SKM-1 (cell line): ENCODE measurements at regions not wholly inside any gene's neighbourhood (a gene's known extent, or its start where the extent isn't known, plus 50 kb on each side); places are given as distances from the start of the nearest gene placed in this dataset.
A peak's percentile ranks its signal among the peaks of the same experiment; 100 is the strongest.
"Not testable (repeated sequence)": the region's sequence is repeated elsewhere in the genome, so short reads cannot be mapped to it uniquely, and the experiment has no call there.

ENCODE experiments used
- DNase-seq: peaks from one replicate; lab custom pipeline; 2025; ENCODE audit not compliant: unreplicated experiment; lab: John Stamatoyannopoulos, UW

DNA sequence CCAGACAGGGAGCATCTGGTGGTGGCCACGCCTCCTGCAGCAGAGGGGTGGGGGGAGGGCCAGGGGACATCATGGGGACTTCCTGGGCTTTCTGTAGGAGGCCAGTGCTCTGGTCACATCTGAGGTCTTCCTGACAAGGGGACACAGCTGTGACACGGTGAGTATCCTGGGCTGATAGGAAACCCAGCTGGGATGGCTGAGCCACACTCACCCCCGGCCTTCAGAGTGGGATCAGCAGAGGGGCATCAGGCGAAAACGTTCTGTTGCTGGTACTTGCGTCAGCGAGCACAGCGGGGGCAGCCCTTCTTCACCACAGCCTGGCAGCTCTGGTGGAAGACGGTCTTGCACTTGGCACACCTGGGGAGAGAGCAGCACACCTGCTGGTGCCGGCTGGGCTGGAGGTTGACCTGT, 122.9 kb upstream of the SMURF2 start:
- DNase-seq = no peak

DNA sequence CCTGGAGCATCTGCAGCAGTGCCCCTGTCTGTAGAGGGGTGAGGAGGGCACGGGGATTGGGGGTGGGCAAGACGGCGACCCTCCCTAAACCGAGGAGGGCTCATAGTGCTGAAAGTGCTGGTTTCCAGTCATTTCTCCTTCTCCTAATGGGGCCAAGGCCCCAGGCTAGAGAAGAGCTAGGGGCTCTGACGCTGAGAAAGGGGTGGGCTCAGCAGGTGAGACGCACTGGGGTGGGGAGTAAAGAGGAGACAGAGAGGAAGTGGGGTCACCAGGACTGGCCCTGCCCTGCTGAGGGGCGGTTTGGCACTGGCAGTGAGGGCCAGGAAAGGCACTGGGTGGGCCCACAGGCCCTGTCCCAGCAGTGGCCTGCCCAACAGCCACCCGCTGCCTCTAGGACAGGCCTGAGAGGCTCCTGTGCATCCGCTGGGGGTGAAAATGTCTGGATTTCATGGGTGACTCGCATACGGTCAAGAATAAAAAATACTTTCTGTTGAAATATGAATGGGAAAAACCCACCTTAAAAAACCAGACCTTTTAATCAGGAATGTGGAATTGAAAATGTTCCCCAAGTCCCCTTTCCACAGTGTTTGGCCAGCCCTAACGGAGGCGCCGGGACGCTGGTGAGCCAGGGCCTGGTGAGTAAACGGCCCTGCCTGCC, 122.4 kb upstream of the SMURF2 start:
- no peak for DNase-seq

DNA sequence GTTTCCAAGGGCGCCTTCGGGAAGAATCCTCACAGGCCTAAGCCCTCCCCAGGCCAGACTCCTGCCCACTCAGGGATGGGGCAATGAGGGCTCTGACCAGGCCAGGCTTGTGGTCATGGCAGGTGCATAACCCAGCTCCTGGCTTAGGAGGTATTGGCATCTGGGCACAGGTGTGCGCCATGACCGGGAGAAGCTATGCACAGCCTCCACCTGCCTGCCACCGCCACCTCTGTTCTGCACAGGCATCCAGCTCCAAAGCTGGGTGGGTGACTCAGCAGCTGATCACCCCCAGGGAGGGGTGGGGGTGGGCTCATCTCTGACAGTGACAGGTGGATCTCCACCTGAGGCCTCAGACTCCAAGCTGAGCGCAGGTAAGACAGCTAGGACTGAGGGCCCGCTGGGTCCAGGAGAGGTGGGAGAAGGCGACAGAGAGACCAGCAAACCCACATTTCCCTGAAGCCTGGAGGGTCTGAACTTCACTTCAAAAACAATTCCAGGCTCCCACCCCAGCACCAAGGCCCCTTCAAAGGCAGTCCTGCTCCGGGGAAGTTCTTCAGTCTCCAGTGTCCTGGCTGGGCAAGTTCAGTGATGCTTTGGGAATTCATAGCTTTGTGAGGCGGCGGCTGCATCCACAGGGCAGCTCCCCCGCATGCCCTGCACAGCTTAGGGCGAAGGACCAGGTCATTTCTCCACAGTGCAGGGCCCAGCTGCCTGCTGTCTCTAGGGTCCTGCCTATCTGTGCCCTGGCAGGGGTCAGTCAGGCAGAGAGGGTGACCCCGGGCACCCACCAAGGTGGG, 121.6 kb upstream of the SMURF2 start:
- no peak for DNase-seq

DNA sequence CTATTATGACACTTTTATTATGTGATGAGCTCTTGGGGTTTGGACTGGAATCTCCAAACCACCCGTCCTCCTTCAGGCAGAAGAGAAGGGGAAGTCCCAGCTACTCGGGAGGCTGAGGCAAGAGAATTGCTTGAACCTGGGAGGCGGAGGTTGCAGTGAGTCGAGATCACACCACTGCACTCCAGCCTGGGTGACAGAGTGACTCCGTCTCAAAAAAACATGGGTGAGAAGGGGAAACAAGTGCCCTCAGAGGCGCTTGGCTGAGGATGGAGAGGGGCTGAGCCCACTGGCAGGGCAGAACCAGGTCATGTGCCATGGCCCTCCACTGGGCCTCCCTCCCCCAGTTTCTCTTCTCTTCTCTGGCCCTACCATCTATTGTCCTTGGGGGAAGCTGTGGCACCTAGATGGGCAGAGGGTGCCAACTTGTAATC, 120.9 kb upstream of the SMURF2 start:
- no peak for DNase-seq

DNA sequence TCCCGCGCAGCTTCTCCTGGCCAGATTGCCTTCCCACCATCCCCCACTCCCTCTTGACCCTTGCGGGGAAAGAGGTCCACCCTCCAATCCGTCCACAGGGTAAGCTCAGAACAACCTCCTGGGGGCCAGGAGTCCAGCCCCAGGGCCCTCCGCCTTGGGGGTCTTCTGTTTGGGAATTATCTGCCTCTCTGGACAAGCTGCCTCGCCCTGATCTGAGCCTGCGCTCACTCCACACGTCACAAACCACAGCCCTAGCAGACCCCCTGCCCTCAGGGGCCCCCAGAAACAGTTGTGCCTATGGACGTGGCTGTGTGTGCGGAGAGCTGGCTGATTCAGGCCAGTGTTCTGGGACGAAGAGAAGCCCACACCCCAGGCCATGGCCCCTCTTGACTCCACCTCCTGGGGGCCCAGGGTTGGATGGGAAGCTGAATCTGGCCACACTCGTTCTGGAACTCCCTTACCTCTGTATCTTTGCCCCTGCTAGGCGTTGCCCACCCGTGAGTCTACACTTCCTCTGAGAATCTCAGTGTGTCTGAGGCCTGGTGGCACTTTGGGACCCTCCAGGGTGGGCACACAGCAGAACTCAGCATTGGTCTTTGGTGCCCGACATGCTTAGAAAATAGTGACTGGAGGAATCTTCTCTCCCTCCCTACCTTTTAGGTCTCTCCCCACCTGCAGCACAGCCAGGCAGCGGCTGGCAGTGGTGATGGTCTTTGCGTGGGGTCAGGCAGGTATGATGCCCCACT, 119.9 kb upstream of the SMURF2 start:
- DNase-seq = no peak

DNA sequence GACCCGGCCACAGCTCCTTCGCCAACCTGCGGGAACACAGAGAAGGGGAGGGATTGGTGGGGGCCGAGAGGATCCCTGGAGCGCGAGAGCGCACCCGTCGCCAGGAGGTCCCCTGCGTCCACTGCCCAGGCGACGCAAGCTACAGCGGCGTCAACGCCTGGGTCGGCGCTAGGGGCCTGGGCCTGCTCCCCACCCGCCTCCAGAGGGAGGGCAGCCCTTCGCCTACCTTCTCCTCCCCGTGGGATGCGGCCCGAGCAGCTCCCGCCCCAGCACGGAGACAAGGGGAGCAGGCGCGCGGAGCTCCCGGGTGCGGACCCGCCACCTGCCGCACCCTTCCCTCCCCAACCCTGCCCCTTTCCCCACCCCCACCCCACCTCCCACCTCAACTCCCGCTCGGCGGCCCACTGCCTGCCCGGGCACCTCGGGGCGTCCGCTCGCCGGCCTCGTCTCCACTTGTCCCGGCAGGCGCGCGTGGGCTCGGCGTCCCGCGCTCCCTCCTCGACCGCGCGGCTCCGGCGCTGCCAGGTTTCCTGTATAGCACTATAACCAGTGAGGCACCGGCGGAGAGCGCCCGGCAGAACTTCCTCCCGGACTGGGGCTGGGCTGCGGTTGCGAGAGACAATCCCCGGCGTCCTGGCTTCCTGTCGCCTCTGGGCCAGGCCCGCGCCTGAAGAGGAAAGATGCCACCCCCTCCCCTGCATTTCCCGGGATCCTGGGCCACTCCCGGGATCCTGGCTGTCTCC, 119.1 kb upstream of the SMURF2 start:
- peak; percentile 24 for DNase-seq

DNA sequence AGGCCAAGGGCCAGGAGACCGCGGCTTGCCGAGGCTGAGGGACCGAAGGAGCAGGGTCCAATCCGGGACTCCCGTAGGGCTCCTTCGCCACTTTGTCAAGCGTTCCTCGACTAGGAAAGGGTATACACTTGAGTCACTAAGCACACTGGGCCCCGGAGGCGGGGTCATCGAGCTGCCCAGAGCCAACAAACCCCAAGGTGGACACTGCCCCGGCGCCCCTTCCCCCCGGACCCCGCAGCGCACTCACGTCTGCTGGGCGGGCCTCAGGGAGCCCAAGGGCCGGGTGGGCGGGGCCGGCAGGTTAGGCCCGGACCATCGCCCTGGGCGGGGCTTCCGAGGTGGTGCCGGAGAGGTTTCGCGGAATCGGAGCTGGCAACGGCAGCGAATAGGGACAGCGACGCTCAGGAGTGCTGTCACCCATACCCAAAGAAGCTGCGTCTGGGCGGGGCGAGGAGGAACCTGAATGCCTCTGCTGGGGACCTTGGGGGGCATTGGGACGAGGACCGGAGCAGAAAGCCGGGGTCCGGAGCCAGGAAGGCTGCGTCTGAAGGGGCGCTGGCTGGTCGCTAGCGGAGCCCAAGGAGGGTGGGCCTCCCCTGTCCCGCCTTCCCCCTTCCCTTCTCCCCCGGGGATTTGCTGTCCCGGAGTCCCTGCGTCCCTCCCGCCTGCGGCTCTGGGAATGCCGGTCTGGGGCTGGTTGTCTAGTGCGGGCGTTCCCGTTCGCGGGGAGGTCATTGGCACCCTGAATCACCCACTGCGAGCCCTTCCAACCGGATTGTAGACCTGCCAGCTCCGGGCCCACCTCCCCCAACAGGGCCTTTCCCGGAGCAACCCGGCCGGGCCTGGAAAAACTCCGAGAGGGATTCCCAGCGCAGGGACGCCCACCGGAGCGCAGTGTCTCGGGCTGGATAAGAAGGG, 118.2 kb upstream of the SMURF2 start:
- DNase-seq = no peak

DNA sequence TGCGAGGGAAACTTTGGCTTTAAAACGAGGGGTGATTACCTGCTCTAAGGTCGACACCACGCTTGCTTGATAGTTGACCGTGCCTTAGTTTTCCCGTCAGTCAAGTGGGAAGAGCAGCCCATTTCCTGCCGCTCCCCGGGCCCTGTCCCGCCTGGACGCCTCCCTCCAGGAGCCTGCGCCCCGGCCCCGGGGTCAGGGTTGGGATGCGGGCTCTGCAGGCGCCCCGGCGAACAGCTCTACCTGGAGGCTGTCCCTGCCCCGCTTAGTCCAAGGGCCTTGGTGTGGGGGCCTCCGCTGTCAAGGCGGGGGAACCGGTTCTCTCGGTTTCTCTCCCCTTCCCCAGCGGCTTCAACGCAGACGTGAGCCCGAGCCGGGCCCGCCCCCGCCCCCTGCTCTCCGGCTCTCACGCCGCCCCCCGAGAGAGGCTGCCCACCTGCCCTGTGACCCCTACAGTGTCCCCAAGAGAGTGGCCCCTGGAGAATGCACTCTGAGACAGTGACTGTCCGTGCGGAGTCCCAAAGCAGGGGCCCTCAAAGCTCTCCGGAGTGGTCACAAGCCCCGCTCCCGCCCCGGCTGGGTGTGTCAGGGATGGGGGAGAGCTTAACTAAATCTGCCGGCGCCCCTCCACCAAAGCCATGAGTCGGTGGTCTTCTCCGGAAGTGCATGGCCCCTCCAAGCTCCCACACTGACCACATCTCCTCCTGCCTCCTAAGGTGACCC, 117.4 kb upstream of the SMURF2 start:
- no peak for DNase-seq

DNA sequence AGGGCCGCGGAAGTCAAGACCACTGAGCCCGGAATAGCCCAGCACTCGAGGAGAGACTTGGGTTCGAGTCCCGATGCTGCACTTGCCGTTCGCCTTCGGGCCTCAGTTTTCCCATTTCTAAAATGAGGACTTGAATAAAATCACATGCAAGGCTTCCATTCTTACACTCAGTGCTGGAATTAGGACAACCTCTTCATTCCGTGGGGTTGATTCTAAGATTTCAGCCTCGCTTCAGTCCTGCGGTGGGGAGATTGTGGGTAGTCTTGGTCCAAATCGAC, 116.9 kb upstream of the SMURF2 start:
- DNase-seq = not testable (repeated sequence)

DNA sequence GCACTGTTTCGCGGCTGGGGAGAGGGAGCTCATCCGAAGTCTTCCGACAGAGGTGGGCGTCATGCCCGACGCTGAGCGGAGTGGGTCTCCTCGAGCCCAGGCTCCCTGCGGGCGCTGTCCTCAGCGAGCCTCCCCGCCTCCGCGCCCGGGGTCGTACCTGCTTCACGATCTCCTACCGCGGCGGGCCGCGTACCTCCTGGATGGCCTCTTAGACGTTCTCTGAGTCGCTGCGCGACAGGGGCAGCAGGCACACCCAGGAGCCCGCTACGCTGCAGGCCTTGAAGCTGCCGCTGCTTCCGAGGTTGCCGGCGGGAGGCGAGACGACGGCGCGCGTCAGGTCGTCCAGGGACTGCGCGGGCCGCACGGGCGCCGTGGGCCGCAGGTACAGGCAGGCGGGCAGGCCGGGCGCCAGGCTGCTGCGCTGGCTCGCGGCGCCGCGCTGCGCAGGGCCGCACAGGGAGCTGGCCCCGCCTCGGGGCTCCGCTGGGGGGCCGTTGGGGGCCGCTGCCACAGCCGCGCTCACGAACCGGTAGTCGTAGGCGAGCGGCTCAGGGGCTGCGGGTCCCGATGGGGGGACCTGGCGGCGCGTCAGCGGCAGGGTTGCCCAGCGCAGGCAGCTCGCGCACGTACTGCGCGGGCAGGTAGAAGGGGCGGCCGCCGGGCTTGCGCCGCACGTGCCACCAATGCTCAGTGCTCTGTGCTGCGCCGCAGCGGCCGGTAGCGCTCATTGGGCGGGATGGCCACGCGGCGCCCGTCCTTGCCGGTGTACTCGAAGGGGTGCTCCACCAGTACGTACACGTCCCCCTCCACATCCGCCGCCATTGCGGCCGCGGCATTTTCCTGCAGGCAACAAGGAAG, 116.4 kb upstream of the SMURF2 start:
- no peak for DNase-seq

DNA sequence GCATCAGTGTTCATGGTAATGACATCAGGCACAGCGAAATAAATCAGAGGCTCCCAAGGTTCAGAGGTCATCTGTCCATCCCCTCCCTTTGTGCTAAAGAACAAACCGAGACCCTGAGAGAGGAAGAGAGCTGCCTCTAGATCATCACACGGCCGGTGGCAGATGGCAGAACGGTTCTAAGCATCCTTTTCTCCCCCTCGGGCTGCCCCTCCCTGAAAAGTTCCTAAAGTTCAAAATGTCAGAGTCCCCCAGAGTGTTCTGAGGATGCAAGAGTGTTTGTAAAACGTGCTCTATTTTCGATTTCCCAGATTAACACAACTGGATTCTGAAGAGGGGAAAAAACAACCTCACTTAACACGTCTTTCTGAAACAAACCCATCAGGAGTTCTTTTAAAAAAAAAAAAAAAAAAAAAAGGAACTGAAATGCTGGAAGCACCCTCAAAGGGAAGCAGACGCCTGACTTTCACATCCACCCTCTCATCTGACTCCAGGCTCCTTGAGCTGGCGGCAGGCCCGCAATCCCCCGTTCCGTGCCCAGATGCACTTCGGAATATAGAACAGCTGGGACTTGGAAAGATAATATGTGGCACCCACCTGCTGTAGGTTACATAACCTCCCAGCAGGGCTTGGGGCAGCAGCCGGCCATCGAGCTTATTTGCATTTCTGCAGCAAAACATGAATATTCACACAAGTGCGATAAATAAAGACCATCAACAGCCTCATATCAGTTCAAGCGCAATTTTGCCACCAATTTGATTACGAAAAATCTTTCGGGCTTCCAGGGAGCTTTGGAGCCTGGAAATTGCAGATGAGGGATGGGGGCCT, 115.5 kb upstream of the SMURF2 start:
- no peak for DNase-seq

DNA sequence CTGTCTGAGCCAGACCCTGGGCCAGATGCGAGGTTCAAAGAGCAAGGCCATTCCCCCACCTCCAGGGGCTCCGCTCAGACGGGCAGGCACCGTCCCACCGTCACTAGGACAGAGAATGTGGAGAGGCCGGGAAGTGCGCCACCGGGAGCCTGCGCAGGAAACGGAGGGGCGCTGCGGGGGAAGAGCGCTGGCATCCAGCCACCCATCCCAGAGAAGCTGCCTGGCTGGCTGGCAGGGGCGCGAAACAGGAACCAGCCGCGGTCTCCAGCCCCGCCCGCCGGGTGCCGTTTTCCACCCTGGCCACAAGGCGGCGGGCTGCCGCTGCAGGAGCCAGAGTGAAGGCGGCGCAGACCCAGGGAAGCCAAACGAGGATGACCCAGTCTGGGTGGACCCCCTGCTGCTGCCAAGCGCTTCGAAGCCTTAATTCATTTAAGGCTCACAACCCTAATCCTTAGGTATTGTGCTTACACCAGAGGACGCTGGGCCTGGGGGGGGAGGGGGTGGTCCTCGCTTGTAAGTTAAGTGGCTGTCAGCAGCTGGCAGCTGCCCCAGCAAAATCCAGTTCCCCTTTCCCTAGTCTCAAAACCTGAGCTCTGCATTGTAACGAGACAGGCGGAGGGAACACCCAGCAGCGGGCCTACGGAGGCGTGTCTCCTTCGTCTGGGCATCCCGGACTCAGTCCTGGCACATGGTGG, 114.8 kb upstream of the SMURF2 start:
- DNase-seq = peak; percentile 71

DNA sequence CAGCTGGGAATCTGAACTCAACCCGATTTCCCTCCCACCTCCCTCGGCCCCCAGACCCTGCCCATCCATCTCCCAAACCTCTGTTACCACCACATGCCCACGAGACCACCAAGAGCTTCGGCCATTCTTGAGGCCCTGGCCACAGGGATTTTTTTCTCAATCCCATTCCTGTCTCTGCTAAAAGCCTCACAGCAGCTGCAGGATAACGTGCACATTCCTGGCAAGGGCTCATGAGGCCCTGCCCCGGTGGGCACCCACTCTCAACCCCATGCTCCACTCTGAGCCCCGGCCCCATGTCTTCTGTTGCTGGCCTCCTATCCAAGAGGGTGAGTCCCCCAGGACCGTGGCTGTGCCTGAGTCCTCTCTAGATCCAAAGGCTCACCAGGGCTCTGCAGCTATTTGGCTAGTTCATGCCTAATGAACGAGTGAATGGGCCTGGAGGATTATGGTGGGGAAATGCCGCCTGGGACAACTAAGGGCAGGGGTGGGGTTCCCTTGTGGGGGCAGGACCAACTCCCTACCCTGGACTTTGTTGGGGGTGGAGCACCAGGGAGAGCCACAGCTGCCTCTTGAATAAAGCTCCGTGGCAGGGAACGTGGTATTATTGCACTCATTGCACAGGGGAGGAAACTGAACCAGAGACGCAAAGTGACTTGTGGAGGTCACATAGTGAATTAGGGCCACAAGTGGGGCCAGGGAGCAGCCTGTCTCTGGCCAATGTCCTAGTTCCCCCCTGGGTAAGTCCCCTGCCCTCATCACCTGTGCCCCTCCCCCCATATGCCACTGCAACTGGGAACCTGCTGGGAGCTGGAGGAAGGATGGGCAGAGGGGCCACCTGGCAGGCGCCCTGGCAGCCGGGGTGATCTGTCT, 113.8 kb upstream of the SMURF2 start:
- no peak for DNase-seq

DNA sequence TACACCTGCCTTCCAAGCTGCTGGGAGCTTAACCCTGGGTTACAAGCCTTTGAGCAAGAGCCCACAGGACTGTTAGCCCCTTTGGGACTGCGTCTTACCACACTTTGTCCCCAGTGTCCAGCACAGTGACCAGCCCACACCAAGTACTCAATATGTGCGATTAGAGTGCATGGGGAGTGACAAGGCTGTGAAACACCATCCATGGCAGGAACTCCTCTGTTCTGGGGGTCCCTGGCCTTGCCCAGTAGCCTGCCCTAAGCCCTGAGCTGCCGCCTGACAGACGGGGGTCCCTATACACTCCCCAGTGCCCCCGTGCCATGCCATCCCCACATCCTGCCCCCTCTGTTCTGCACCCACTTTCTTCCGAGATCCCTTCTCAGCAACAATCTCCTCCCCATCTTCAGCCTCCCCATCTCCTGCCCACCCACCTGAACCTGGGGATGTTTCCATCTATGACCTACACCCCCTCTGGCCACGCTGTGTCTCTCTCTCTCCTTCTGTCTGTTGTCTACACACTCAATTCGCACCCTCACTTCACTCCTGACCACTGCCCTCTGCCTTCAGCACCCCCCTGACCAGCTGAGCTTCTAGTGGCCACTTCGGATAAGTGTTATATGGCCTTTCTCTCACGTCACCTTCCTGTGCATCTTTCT, 112.9 kb upstream of the SMURF2 start:
- DNase-seq = no peak

DNA sequence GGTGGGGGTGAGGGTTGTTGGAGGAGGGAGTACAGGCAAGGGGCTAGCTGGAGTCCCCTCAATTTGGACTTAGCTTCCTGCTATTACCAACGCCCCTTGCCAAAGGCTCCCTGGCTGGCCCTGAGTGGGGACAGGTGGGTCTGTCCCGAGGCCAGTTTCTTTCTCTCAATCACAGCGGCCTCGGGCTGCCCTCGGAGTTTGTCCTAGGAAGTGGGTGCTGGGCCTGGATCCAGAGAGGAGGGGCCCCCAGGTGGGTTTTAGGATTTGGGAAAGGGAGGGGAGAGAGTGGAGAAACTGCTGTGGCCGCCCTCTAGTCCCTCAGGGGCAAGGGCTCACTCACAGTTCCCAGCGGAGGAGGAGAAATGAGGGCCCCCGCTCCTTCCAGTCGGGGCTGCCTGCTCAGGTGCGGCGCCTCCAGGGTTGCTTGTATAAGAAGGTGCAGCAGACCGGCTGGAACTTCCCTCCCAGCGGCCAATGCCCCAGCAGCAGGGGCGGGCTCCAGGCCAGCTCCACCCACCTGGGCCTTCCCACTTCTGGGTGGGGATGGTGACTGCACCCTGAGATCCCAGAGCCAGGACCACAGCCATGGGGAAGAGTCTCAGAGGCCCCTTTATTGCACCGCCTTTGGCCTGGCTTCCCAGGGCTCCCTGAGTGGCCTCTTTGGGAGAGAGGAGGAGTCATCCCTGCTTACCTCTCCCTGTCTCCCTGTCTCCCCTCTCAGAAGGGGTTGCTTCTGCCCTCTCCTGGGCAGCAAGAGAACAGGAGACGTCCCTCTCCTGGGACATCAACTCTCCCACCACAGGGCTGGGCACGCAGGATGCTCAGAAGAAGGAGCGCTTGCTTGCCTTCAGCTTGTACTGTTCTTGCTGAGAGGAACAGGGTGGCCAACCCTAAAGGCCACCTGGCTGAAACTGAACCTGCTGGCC, 112.0 kb upstream of the SMURF2 start:
- no peak for DNase-seq
